Hematopoietic multipotent progenitor cell treated with erythropoietin and hydrocortisone succinate and interleukin-3 and kit ligand, for 8 days (in vitro differentiated cells): ENCODE measurements at regions not wholly inside any gene's neighbourhood (a gene's known extent, or its start where the extent isn't known, plus 50 kb on each side); places are given as distances from the start of the nearest gene placed in this dataset.
A peak's percentile ranks its signal among the peaks of the same experiment; 100 is the strongest.
"Not testable (repeated sequence)": the region's sequence is repeated elsewhere in the genome, so short reads cannot be mapped to it uniquely, and the experiment has no call there.

ENCODE experiments used
- DNase-seq: peaks from one replicate; pipeline ENCODE4 v3.0.0-alpha.2; 2015

GRCh38 chrX:39418731-39419638 is 617.7 kb downstream of the MID1IP1 start:
- DNase-seq = no peak

GRCh38 chrX:39421006-39421405 is 619.7 kb downstream of the MID1IP1 start:
- DNase-seq = no peak

- no peak for DNase-seq
Observed at GRCh38 chrX:39425124-39425806, 624.0 kb downstream of the MID1IP1 start.

GRCh38 chrX:39426101-39426500 is 624.8 kb downstream of the MID1IP1 start:
- DNase-seq = no peak

- DNase-seq = no peak
Observed at GRCh38 chrX:39427492-39427891, 626.2 kb downstream of the MID1IP1 start.

- no peak for DNase-seq
Observed at GRCh38 chrX:39427906-39428305, 626.6 kb downstream of the MID1IP1 start.

GRCh38 chrX:39430551-39430950 is 629.3 kb downstream of the MID1IP1 start:
- no peak for DNase-seq

- DNase-seq = no peak
Observed at GRCh38 chrX:39431893-39432292, 630.6 kb downstream of the MID1IP1 start.

GRCh38 chrX:39434671-39435070 is 633.4 kb downstream of the MID1IP1 start:
- DNase-seq = not testable (repeated sequence)

GRCh38 chrX:39436538-39436937 is 635.3 kb downstream of the MID1IP1 start:
- not testable (repeated sequence) for DNase-seq

- no peak for DNase-seq
Observed at GRCh38 chrX:39437670-39438441, 636.6 kb downstream of the MID1IP1 start.

- DNase-seq = peak; percentile 64
Observed at GRCh38 chrX:39438603-39439602, 637.6 kb downstream of the MID1IP1 start.

GRCh38 chrX:39439906-39440798 is 638.9 kb downstream of the MID1IP1 start:
- DNase-seq = peak; percentile 79

GRCh38 chrX:39440799-39441284 is 639.6 kb downstream of the MID1IP1 start:
- peak; percentile 9 for DNase-seq

GRCh38 chrX:39442332-39442731 is 641.1 kb downstream of the MID1IP1 start:
- no peak for DNase-seq

GRCh38 chrX:39443240-39443639 is 642.0 kb downstream of the MID1IP1 start:
- DNase-seq = no peak

- peak; percentile 33 for DNase-seq
Observed at GRCh38 chrX:39445336-39445735, 644.1 kb downstream of the MID1IP1 start.

GRCh38 chrX:39449352-39449751 is 648.1 kb downstream of the MID1IP1 start:
- no peak for DNase-seq

GRCh38 chrX:39450234-39450977 is 647.4 kb downstream of the BCOR start:
- no peak for DNase-seq

GRCh38 chrX:39451046-39451445 is 646.7 kb downstream of the BCOR start:
- DNase-seq = no peak
